ENCODE measurements at regions not wholly inside any gene's neighbourhood (a gene's known extent, or its start where the extent isn't known, plus 50 kb on each side); places are given as distances from the start of the nearest gene placed in this dataset.

GRCh38 chr13:47433461-47434005, 536.7 kb upstream of the HTR2A start:
- ChIA-PET CTCF (no interaction called here), POLR2A (no interaction called here)
- WGBS (ENCODE audit: insufficient coverage): 80% methylated on average over 1 of the region's 2 CpGs
- Histone ChIP-seq H3K4me1 (ENCODE audit: control extremely low read depth in 1 of 4, control insufficient read depth in 4 of 4, insufficient read depth in 4 of 4, low read length in 3 of 4) (no peaks in the 10 kb centered on the region), H3K4me3 (ENCODE audit: control insufficient read depth in 1 of 7, extremely low read depth in 1 of 7, insufficient read depth in 4 of 7, low read depth in 2 of 7, low read length in 6 of 7) (no peak overlapping the region), H3K36me3 (ENCODE audit: control insufficient read depth in 4 of 4, insufficient read depth in 4 of 4, low read length in 3 of 4) (no peaks in the 10 kb centered on the region), H3K9me3 (ENCODE audit: control extremely low read depth in 1 of 5, control insufficient read depth in 4 of 5, insufficient read depth in 2 of 5, low read depth in 1 of 5, low read length in 4 of 5) (no peaks in the 10 kb centered on the region), H3K27me3 (replicated peaks in 2 of 5; ENCODE audit: control insufficient read depth in 4 of 5, insufficient read depth in 5 of 5, low read length in 4 of 5) (no peaks in the 10 kb centered on the region), H3K27ac (ENCODE audit: insufficient read depth in 1 of 2, low read depth in 1 of 2, low read length in 2 of 2, poor library complexity in 1 of 2, severe bottlenecking in 2 of 2) (no peak overlapping the region)
- DNase-seq: no peak

DNA sequence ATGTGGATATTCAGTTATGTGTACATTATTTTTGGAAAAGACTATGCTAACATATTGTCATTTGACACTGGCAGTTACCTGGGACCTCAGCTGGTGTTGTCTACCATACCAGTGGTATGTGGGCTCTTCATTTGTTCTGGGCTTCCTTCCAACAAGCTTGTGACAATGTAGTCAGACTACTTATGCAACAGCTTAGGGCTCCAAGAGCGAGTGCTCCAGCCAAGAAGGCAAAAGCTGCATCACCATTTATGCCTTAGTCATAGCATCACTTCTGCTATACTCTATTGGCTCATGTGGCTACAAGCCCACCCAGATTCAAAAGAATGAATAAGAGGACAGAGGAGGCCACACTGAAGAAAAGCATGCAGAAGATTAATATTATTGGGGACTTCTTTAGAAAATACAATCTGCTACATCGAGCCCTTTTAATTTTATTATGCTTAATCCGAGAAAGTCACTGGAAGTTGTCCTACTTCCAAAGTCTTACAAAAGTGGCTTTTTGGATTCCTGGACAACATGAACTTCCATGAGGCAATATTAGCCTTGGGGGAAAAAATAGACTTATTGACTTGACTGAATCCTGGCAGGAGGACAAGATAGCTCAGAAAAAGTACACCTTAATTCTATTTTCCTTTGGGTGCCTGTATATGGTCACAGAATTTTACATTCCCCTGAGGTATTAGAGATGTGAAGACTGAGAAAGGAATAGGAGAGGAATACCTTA, 529.4 kb upstream of the HTR2A start:
- ChIA-PET POLR2A (no interaction called here), CTCF (no interaction called here)
- Histone ChIP-seq H3K27me3 (replicated peaks in 2 of 5; ENCODE audit: control insufficient read depth in 4 of 5, insufficient read depth in 5 of 5, low read length in 4 of 5) (no peaks in the 10 kb centered on the region), H3K36me3 (ENCODE audit: control insufficient read depth in 4 of 4, insufficient read depth in 4 of 4, low read length in 3 of 4) (no peaks in the 10 kb centered on the region), H3K27ac (ENCODE audit: insufficient read depth in 1 of 2, low read depth in 1 of 2, low read length in 2 of 2, poor library complexity in 1 of 2, severe bottlenecking in 2 of 2) (no peak overlapping the region), H3K9me3 (ENCODE audit: control extremely low read depth in 1 of 5, control insufficient read depth in 4 of 5, insufficient read depth in 2 of 5, low read depth in 1 of 5, low read length in 4 of 5) (no peaks in the 10 kb centered on the region), H3K4me1 (ENCODE audit: control extremely low read depth in 1 of 4, control insufficient read depth in 4 of 4, insufficient read depth in 4 of 4, low read length in 3 of 4) (no peaks in the 10 kb centered on the region), H3K4me3 (ENCODE audit: control insufficient read depth in 1 of 7, extremely low read depth in 1 of 7, insufficient read depth in 4 of 7, low read depth in 2 of 7, low read length in 6 of 7) (no peak overlapping the region)
- 93% methylated on average over 2 of the region's 3 CpGs for WGBS (ENCODE audit: insufficient coverage)
- no peak for DNase-seq

- Histone ChIP-seq H3K27ac (ENCODE audit: insufficient read depth in 1 of 2, low read depth in 1 of 2, low read length in 2 of 2, poor library complexity in 1 of 2, severe bottlenecking in 2 of 2) (no peak overlapping the region), H3K9me3 (ENCODE audit: control extremely low read depth in 1 of 5, control insufficient read depth in 4 of 5, insufficient read depth in 2 of 5, low read depth in 1 of 5, low read length in 4 of 5) (no peaks in the 10 kb centered on the region), H3K4me3 (ENCODE audit: control insufficient read depth in 1 of 7, extremely low read depth in 1 of 7, insufficient read depth in 4 of 7, low read depth in 2 of 7, low read length in 6 of 7) (no peak overlapping the region), H3K4me1 (ENCODE audit: control extremely low read depth in 1 of 4, control insufficient read depth in 4 of 4, insufficient read depth in 4 of 4, low read length in 3 of 4) (peaks cover 0 to 12% (median 0%) of the 10 kb centered on the region in 4 experiments), H3K36me3 (ENCODE audit: control insufficient read depth in 4 of 4, insufficient read depth in 4 of 4, low read length in 3 of 4) (no peaks in the 10 kb centered on the region), H3K27me3 (replicated peaks in 2 of 5; ENCODE audit: control insufficient read depth in 4 of 5, insufficient read depth in 5 of 5, low read length in 4 of 5) (no peaks in the 10 kb centered on the region)
- CTCF ChIA-PET: no interaction called here
- DNase-seq: no peak
- POLR2A ChIA-PET: no interaction called here
- WGBS (ENCODE audit: insufficient coverage): no CpG with 5 or more reads among the region's 1 CpG
Measured at GRCh38 chr13:47421525-47421924, 524.7 kb upstream of the HTR2A start.

GRCh38 chr13:47420568-47420967, 523.7 kb upstream of the HTR2A start:
- Histone ChIP-seq H3K9me3 (ENCODE audit: control extremely low read depth in 1 of 5, control insufficient read depth in 4 of 5, insufficient read depth in 2 of 5, low read depth in 1 of 5, low read length in 4 of 5) (no peaks in the 10 kb centered on the region), H3K27me3 (replicated peaks in 2 of 5; ENCODE audit: control insufficient read depth in 4 of 5, insufficient read depth in 5 of 5, low read length in 4 of 5) (no peaks in the 10 kb centered on the region), H3K27ac (ENCODE audit: insufficient read depth in 1 of 2, low read depth in 1 of 2, low read length in 2 of 2, poor library complexity in 1 of 2, severe bottlenecking in 2 of 2) (no peak overlapping the region), H3K4me3 (ENCODE audit: control insufficient read depth in 1 of 7, extremely low read depth in 1 of 7, insufficient read depth in 4 of 7, low read depth in 2 of 7, low read length in 6 of 7) (no peak overlapping the region), H3K36me3 (ENCODE audit: control insufficient read depth in 4 of 4, insufficient read depth in 4 of 4, low read length in 3 of 4) (no peaks in the 10 kb centered on the region), H3K4me1 (ENCODE audit: control extremely low read depth in 1 of 4, control insufficient read depth in 4 of 4, insufficient read depth in 4 of 4, low read length in 3 of 4) (peaks cover 0 to 16% (median 0%) of the 10 kb centered on the region in 4 experiments)
- ChIA-PET POLR2A (no interaction called here), CTCF (no interaction called here)
- DNase-seq: peak in 1 of 3 donors; percentile 9
- no CpG with 5 or more reads among the region's 1 CpG for WGBS (ENCODE audit: insufficient coverage)

GRCh38 chr13:47420020-47420419, 523.2 kb upstream of the HTR2A start:
- H3K9me3 ChIP-seq (ENCODE audit: control extremely low read depth in 1 of 5, control insufficient read depth in 4 of 5, insufficient read depth in 2 of 5, low read depth in 1 of 5, low read length in 4 of 5): no peaks in the 10 kb centered on the region
- no peak for DNase-seq
- 100% methylated on average over 1 of the region's 1 CpG for WGBS (ENCODE audit: insufficient coverage)
- H3K4me3 ChIP-seq (ENCODE audit: control insufficient read depth in 1 of 7, extremely low read depth in 1 of 7, insufficient read depth in 4 of 7, low read depth in 2 of 7, low read length in 6 of 7): no peak overlapping the region
- ChIA-PET CTCF (no interaction called here), POLR2A (no interaction called here)
- H3K4me1 ChIP-seq (ENCODE audit: control extremely low read depth in 1 of 4, control insufficient read depth in 4 of 4, insufficient read depth in 4 of 4, low read length in 3 of 4): peaks cover 0 to 22% (median 0%) of the 10 kb centered on the region in 4 experiments
- no peaks in the 10 kb centered on the region for H3K27me3 ChIP-seq (replicated peaks in 2 of 5; ENCODE audit: control insufficient read depth in 4 of 5, insufficient read depth in 5 of 5, low read length in 4 of 5)
- H3K27ac ChIP-seq (ENCODE audit: insufficient read depth in 1 of 2, low read depth in 1 of 2, low read length in 2 of 2, poor library complexity in 1 of 2, severe bottlenecking in 2 of 2): no peak overlapping the region
- no peaks in the 10 kb centered on the region for H3K36me3 ChIP-seq (ENCODE audit: control insufficient read depth in 4 of 4, insufficient read depth in 4 of 4, low read length in 3 of 4)

DNA sequence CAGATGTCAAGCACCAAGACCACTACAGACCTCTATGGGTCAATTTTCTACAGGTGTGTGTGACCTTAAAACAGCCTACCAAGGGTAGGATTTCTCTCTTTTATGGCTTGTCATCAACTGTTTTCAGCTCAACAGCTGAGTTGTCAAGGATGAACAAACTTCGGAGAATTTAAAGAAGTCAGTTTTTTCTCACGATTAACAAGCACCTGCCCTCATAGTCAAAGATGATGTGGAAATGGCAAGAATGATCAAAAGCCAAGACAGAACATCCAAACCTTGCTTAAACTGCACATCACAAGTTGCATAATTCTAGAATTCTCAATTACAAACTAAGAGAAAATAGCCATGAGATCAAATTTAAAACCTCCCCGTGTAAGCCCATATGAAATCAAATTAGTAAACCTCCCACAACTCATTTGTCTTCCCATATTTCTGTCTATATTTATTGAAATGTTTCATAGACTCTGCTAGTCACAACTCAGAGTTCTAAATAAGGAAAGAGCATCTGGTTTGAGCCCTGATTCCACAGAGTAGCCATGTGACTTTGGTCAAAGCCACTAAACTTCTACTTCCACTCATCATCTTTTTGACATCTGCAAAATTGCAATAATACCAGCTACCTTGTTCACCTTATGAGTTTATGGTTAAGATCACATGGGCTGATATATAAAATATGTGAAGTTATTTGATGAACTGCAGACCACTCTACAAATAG, 521.5 kb upstream of the HTR2A start:
- Histone ChIP-seq H3K27me3 (replicated peaks in 2 of 5; ENCODE audit: control insufficient read depth in 4 of 5, insufficient read depth in 5 of 5, low read length in 4 of 5) (no peaks in the 10 kb centered on the region), H3K9me3 (ENCODE audit: control extremely low read depth in 1 of 5, control insufficient read depth in 4 of 5, insufficient read depth in 2 of 5, low read depth in 1 of 5, low read length in 4 of 5) (no peaks in the 10 kb centered on the region), H3K27ac (ENCODE audit: insufficient read depth in 1 of 2, low read depth in 1 of 2, low read length in 2 of 2, poor library complexity in 1 of 2, severe bottlenecking in 2 of 2) (no peak overlapping the region), H3K4me1 (ENCODE audit: control extremely low read depth in 1 of 4, control insufficient read depth in 4 of 4, insufficient read depth in 4 of 4, low read length in 3 of 4) (peaks cover 0 to 26% (median 0%) of the 10 kb centered on the region in 4 experiments), H3K36me3 (ENCODE audit: control insufficient read depth in 4 of 4, insufficient read depth in 4 of 4, low read length in 3 of 4) (no peaks in the 10 kb centered on the region), H3K4me3 (ENCODE audit: control insufficient read depth in 1 of 7, extremely low read depth in 1 of 7, insufficient read depth in 4 of 7, low read depth in 2 of 7, low read length in 6 of 7) (no peak overlapping the region)
- WGBS (ENCODE audit: insufficient coverage): 100% methylated on average over 2 of the region's 3 CpGs
- DNase-seq: no peak
- ChIA-PET CTCF (no interaction called here), POLR2A (no interaction called here)

DNA sequence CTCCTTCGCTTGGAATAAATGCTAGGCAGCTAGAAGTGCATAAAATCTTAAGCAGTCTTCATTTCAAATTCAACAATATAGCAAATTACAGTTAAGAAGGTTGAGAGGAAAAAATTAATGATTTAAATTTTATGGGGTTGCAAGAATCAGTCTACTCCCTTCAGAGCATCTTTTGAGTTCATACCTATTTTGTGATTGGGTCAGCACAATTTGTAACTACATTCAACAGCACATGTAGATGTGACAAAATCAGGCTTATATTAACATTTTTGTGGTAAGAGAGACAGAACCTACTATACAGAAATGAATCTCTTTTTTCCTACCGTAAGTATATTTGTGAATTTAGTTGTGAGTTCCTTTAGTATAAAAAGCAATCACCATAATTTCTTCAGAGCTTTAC, 520.6 kb upstream of the HTR2A start:
- H3K27ac ChIP-seq (ENCODE audit: insufficient read depth in 1 of 2, low read depth in 1 of 2, low read length in 2 of 2, poor library complexity in 1 of 2, severe bottlenecking in 2 of 2): no peak overlapping the region
- no peaks in the 10 kb centered on the region for H3K9me3 ChIP-seq (ENCODE audit: control extremely low read depth in 1 of 5, control insufficient read depth in 4 of 5, insufficient read depth in 2 of 5, low read depth in 1 of 5, low read length in 4 of 5)
- ChIA-PET POLR2A (no interaction called here), CTCF (interaction anchor here (0.6 kb wide), 1 partner anchor 1880 kb away, joined by 4 read pairs; no protein-coding TSS in a partner anchor)
- no CpG with 5 or more reads among the region's 2 CpGs for WGBS (ENCODE audit: insufficient coverage)
- H3K4me1 ChIP-seq (ENCODE audit: control extremely low read depth in 1 of 4, control insufficient read depth in 4 of 4, insufficient read depth in 4 of 4, low read length in 3 of 4): peaks cover 0 to 26% (median 0%) of the 10 kb centered on the region in 4 experiments
- no peak overlapping the region for H3K4me3 ChIP-seq (ENCODE audit: control insufficient read depth in 1 of 7, extremely low read depth in 1 of 7, insufficient read depth in 4 of 7, low read depth in 2 of 7, low read length in 6 of 7)
- no peaks in the 10 kb centered on the region for H3K27me3 ChIP-seq (replicated peaks in 2 of 5; ENCODE audit: control insufficient read depth in 4 of 5, insufficient read depth in 5 of 5, low read length in 4 of 5)
- no peaks in the 10 kb centered on the region for H3K36me3 ChIP-seq (ENCODE audit: control insufficient read depth in 4 of 4, insufficient read depth in 4 of 4, low read length in 3 of 4)
- DNase-seq: no peak

All from common myeloid progenitor, CD34-positive (primary cell).